ENCODE measurements at regions not wholly inside any gene's neighbourhood (a gene's known extent, or its start where the extent isn't known, plus 50 kb on each side); places are given as distances from the start of the nearest gene placed in this dataset.

GRCh38 chr3:39637807-39638206, 170.3 kb downstream of the MOBP start:
- Histone ChIP-seq H3K4me1 (ENCODE audit: control insufficient read depth in 2 of 2, insufficient read depth in 2 of 2, low read length in 2 of 2) (no peaks in the 10 kb centered on the region), H3K9me3 (ENCODE audit: control extremely low read depth in 1 of 3, control insufficient read depth in 2 of 3, insufficient read depth in 1 of 3, low read length in 2 of 3) (no peaks in the 10 kb centered on the region), H3K27ac (ENCODE audit: low read length in 2 of 2) (no peak overlapping the region), H3K79me2 (ENCODE audit: control insufficient read depth, insufficient read depth, low read length) (no peaks in the 10 kb centered on the region), H3K4me3 (ENCODE audit: control extremely low read depth in 1 of 5, extremely low read depth in 1 of 5, insufficient read depth in 1 of 5, low read depth in 2 of 5, low read length in 4 of 5) (no peak overlapping the region), H3K36me3 (replicated peaks in 1 of 2; ENCODE audit: control extremely low read depth in 1 of 2, control insufficient read depth in 1 of 2, extremely low read depth in 1 of 2, insufficient read depth in 2 of 2, low read length in 1 of 2) (no peaks in the 10 kb centered on the region), H3K27me3 (replicated peaks in 1 of 4; ENCODE audit: control extremely low read depth in 1 of 4, control insufficient read depth in 3 of 4, insufficient read depth in 4 of 4, low read length in 3 of 4) (no peaks in the 10 kb centered on the region), H3K9ac (ENCODE audit: low read length) (no peak overlapping the region), H3K4me2 (replicated peaks; ENCODE audit: low read depth, low read length, poor library complexity, severe bottlenecking) (no peak overlapping the region), H4K20me1 (ENCODE audit: control insufficient read depth, insufficient read depth, low read length, poor library complexity, severe bottlenecking) (no peaks in the 10 kb centered on the region), H2AFZ (ENCODE audit: insufficient read depth, low read depth, low read length, poor library complexity, severe bottlenecking) (no peak overlapping the region)
- Mint-ChIP-seq H3K9me3 (ENCODE audit: insufficient read depth) (no peaks in the 10 kb centered on the region), H3K27me3 (peaks cover 14% of the 10 kb centered on the region), H3K4me1 (no peaks in the 10 kb centered on the region), H3K27ac (no peak overlapping the region), H3K4me3 (no peak overlapping the region)
- ChIA-PET POLR2A (no interaction called here), CTCF (no interaction called here)
- no peak for ATAC-seq (ENCODE audit: low read depth)
- no CpG with 5 or more reads among the region's 1 CpG for WGBS (ENCODE audit: insufficient coverage)
- no peak for TF ChIP-seq EZH2 (IDR thresholded peaks at IDR 0.05; ENCODE audit: borderline replicate concordance, insufficient read depth, low read depth, low read length, poor library complexity, severe bottlenecking)
- TF ChIP-seq, protein P1, sequence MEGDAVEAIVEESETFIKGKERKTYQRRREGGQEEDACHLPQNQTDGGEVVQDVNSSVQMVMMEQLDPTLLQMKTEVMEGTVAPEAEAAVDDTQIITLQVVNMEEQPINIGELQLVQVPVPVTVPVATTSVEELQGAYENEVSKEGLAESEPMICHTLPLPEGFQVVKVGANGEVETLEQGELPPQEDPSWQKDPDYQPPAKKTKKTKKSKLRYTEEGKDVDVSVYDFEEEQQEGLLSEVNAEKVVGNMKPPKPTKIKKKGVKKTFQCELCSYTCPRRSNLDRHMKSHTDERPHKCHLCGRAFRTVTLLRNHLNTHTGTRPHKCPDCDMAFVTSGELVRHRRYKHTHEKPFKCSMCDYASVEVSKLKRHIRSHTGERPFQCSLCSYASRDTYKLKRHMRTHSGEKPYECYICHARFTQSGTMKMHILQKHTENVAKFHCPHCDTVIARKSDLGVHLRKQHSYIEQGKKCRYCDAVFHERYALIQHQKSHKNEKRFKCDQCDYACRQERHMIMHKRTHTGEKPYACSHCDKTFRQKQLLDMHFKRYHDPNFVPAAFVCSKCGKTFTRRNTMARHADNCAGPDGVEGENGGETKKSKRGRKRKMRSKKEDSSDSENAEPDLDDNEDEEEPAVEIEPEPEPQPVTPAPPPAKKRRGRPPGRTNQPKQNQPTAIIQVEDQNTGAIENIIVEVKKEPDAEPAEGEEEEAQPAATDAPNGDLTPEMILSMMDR (IDR thresholded peaks at IDR 0.05), result no peak
- intact Hi-C loops (cut with micrococcal nuclease), result no loop called here
- no peak for DNase-seq

GRCh38 chr3:39638301-39638700, 170.8 kb downstream of the MOBP start:
- no peaks in the 10 kb centered on the region for H3K4me1 Mint-ChIP-seq
- TF ChIP-seq, protein P1 (IDR thresholded peaks at IDR 0.05), result no peak
- no peak for TF ChIP-seq EZH2 (IDR thresholded peaks at IDR 0.05; ENCODE audit: borderline replicate concordance, insufficient read depth, low read depth, low read length, poor library complexity, severe bottlenecking)
- H3K9me3 Mint-ChIP-seq (ENCODE audit: insufficient read depth), result no peaks in the 10 kb centered on the region
- DNase-seq (no peak), ATAC-seq (ENCODE audit: low read depth) (no peak)
- WGBS (ENCODE audit: insufficient coverage), result 71% methylated on average over 1 of the region's 6 CpGs
- H3K27me3 Mint-ChIP-seq, result peaks cover 17% of the 10 kb centered on the region
- Histone ChIP-seq H3K4me1 (ENCODE audit: control insufficient read depth in 2 of 2, insufficient read depth in 2 of 2, low read length in 2 of 2) (no peaks in the 10 kb centered on the region), H3K4me3 (ENCODE audit: control extremely low read depth in 1 of 5, extremely low read depth in 1 of 5, insufficient read depth in 1 of 5, low read depth in 2 of 5, low read length in 4 of 5) (no peak overlapping the region), H3K9me3 (ENCODE audit: control extremely low read depth in 1 of 3, control insufficient read depth in 2 of 3, insufficient read depth in 1 of 3, low read length in 2 of 3) (no peaks in the 10 kb centered on the region), H3K9ac (ENCODE audit: low read length) (no peak overlapping the region), H3K79me2 (ENCODE audit: control insufficient read depth, insufficient read depth, low read length) (no peaks in the 10 kb centered on the region), H4K20me1 (ENCODE audit: control insufficient read depth, insufficient read depth, low read length, poor library complexity, severe bottlenecking) (no peaks in the 10 kb centered on the region), H3K36me3 (replicated peaks in 1 of 2; ENCODE audit: control extremely low read depth in 1 of 2, control insufficient read depth in 1 of 2, extremely low read depth in 1 of 2, insufficient read depth in 2 of 2, low read length in 1 of 2) (no peaks in the 10 kb centered on the region), H3K4me2 (replicated peaks; ENCODE audit: low read depth, low read length, poor library complexity, severe bottlenecking) (no peak overlapping the region), H3K27ac (ENCODE audit: low read length in 2 of 2) (no peak overlapping the region), H2AFZ (ENCODE audit: insufficient read depth, low read depth, low read length, poor library complexity, severe bottlenecking) (no peak overlapping the region), H3K27me3 (replicated peaks in 1 of 4; ENCODE audit: control extremely low read depth in 1 of 4, control insufficient read depth in 3 of 4, insufficient read depth in 4 of 4, low read length in 3 of 4) (no peaks in the 10 kb centered on the region)
- H3K4me3 Mint-ChIP-seq, result no peak overlapping the region
- ChIA-PET POLR2A (no interaction called here), CTCF (no interaction called here)
- H3K27ac Mint-ChIP-seq, result no peak overlapping the region
- intact Hi-C loops (cut with micrococcal nuclease), result no loop called here
